HT-29 (cell line): ENCODE measurements at regions not wholly inside any gene's neighbourhood (a gene's known extent, or its start where the extent isn't known, plus 50 kb on each side); places are given as distances from the start of the nearest gene placed in this dataset.
"Not testable (repeated sequence)": the region's sequence is repeated elsewhere in the genome, so short reads cannot be mapped to it uniquely, and the experiment has no call there.

Source experiments
- DNase-seq: peaks from one replicate; pipeline ENCODE4 v3.0.0-alpha.2; 2015; ENCODE audit warnings: low spot score

DNA sequence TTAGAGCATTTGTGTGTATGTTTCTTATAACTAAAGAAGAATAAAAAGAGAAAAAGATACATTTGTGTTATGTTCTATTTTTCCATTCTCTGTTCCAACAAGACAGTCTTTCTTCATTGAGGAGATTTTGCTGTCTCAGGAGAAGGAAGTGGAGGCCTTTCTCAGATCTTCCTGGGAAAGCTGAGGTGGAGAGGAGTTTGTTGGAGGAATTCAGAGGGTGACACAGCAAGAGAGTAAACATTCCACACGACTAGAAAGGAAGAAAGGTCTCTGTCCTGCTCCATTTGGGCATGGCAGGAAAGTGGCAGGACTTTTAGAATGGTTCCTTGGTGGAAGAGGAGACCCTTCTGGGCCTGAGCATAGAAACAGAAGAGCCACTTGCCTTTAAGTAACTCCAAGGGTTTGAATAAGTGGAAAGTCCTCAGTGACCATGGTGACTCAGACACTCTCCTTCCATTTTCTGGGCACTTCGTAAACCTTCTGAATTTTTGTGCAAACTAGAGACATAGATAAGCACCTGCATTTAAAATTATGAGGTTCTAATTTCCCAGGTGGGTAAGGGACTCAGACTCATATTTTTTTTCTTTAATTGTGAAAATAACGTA, 52.3 kb upstream of the COL5A2 start:
- DNase-seq: no peak

DNA sequence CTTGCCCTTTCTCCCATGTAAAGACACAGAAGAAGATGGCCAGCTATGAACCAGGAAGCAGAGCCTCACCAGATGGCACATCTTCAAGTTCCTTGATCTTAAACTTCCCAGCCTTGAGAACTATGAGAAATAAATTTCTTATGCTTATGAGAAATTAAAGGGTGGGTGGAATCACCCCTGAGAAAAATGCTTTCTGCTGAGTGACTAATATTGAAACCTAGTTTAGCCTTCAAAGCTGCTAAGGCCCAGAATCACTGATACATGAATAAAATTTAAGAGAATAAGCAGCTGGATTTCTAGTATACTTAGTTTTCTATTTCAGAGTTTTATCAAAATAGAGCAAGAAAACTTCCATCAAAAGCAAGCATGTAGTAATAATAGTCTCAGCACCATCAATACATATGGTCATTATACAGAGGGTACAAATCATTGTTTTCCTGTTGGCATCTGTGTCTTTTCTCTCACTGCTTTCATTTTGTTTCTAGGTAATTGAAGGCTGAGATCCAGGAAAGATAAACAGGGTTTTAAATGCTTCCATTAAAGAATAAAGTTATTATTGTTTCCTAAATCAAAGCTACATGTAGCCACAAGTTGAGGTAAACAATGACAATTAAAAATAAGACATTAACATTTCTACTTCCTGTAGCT, 53.3 kb upstream of the COL5A2 start:
- DNase-seq: no peak

- no peak for DNase-seq
These were observed 54.0 kb upstream of the COL5A2 start for GRCh38 chr2:189233527-189233926.

DNA sequence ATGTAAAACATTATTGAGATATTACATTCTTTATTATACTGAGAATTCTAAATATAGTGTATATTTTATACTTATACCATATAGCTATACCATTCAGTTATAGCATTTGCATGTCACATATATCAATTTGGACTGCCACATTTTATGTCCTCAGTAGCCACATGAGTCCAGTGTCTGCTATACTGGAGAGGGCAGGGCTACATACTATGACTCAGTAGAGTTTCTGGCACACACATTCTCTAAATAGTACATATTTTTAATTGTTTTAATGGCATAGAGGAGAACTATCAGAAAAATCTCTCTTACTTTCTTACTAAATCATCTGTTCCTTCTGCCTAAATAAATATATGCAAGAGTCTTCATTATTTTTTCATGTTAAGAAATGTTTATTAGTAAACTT, 55.4 kb upstream of the COL5A2 start:
- DNase-seq: no peak

DNA sequence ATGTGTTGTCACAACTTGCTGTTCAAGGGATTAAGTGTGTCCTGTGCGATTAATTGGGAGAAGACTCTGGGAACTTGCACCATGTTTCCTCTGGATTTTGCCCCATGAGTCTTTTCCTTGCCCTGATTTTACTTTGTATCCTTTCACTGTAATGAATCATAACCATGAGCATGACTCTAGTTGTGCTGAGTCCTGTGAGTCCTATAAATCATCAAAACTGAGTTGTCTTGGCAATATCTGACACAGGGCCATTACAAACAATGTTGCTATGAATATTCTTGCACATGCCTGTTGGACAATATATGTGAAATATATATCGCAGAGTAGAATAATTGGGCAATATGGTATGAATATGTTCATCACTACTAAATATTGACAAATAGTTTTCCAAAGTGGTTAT, 56.5 kb upstream of the COL5A2 start:
- DNase-seq: no peak

DNA sequence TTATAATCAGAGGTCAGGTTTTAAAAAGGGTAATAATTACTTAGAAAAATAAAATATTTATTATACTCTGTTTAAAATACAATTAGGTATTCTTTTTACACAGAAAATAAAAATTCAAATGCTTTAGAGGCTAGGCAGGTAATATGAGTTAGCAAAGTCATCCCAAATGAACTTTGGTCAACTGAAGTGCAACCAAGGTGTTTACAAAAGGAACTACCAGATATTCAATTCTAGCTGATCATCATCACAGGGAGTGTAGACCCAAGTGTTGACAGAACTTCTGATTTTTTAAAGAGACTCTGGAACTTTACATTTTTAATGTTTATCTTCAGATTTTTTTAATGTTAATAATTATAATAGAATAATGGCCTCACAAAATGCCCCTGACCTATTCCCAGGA, 59.3 kb upstream of the COL5A2 start:
- DNase-seq: no peak

- not testable (repeated sequence) for DNase-seq
These were observed 64.3 kb upstream of the COL5A2 start for GRCh38 chr2:189243843-189244242.

GRCh38 chr2:189247276-189247675, 67.7 kb upstream of the COL5A2 start:
- DNase-seq: no peak

- no peak for DNase-seq
These were observed 68.6 kb upstream of the COL5A2 start for GRCh38 chr2:189248141-189248540.

DNA sequence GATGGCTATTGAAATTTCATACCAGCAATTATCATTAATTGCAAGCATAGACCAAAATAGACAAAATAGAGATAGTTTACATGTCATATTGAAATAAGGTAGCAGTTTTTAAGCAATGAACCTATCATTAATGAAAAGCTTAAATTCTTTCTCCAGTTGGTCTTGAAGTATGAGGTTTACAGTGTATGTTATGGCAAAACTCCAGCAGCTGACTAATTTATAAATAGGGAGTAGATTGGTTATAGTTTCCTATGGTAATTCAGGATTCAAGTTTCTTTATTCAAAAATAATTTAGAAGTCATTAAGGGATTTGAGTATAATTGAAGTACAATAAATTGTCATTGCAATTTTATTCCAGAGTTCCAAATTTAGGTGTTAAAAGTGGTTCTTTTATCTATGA, 69.6 kb upstream of the COL5A2 start:
- no peak for DNase-seq

DNA sequence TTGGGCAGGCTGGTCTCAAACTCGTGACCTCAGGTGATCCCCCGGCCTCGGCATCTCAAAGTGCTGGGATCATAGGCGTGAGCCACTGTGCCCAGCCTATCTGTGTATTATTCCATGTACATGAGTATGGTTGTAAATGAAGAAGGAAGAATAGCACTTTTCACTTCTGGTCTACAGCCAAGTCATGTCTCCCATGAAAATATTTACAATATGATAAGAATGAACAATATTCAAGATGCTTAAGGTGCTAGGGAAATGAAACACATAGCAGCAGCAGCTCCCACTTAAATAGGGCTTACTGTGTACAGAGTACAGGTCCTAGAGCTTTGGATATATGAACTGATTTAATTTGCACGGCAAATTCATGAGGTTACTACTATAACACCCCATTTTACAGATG, 70.3 kb upstream of the COL5A2 start:
- no peak for DNase-seq

GRCh38 chr2:189252991-189253675, 73.6 kb upstream of the COL5A2 start:
- DNase-seq: no peak

DNA sequence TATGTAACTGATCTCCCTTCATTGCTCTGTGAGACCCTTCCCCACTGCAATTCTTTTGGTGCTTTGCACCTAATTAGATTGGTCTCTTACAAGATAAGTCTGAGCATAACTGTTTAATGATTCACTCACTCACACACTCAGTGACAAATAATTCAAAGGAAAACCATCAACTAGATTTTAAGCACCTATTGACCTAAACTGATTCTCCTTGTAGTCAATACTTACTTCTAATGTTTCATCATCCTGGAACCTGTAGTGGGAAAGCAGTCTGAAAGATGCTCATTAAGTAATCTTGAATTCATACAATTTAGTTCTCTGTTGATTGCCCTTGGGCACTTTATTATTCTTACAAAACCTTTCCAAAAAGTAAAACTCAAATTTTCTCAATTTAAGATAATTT, 74.3 kb upstream of the COL5A2 start:
- DNase-seq: no peak

DNA sequence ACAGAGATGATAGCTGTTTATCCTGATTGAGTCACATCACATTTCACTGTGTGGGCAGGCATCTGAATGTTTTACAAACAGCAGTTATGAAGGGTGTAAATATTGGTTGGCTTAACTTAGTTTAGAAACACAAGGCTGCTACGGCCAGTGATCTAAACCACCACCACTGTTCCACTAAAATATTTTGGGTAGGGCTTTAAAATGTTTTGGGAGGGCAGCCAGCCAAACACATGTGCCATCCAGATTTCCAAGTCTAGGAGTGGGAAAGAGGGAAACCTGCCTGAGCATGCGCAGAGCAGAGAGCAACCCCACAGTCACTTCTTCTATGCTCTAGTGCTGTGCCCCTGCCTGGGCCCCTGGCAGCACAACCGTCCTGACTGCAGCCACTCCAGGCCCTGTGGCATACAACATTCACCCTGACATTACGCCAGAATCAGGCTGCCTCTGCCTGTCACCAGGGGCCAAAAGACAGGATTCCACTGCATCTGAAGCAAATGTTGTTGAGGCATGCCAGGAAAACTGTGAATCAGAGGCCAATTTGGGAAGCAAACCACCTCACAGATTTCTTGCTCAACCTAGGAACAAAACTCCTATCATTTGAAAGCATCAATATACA, 74.8 kb upstream of the COL5A2 start:
- no peak for DNase-seq

- DNase-seq: no peak
These were observed 76.2 kb upstream of the COL5A2 start for GRCh38 chr2:189255711-189256110.

DNA sequence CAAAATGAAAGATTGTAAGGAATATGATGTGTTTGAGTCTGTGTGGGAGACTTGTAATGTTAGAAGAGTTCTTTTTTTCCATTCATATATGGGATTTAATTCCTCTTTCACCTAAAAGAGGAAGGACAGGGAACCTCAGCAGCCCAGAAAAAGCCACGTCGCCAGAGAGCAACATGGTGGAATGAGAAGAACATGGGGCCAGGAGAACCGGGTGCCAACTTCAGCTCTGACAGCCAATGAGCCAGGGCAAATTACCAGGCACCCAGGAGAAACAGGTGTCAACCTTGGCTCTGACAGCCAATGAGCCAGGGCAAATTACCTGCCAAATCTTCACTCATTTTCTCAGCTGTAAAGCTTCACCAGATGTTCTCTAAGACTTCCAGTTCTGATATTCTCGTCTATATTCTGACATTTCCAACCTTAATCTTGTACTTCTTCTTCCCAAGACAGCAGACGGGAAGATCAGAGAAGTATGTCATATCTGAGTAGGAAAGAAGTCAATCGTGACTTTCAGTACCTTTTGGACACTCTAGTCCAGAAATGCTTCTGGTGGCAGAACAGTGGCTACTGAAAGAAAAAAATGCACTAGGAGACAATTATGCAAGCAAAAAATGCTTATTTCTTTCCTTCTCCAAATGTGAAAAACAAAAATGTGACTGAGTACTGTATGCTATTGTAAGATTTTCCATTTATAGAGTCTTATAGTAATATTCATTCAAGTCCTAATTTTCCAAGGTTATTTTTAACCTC, 79.2 kb upstream of the COL5A2 start:
- DNase-seq: no peak

- no peak for DNase-seq
These were observed 80.8 kb upstream of the COL5A2 start for GRCh38 chr2:189260361-189260814.

DNA sequence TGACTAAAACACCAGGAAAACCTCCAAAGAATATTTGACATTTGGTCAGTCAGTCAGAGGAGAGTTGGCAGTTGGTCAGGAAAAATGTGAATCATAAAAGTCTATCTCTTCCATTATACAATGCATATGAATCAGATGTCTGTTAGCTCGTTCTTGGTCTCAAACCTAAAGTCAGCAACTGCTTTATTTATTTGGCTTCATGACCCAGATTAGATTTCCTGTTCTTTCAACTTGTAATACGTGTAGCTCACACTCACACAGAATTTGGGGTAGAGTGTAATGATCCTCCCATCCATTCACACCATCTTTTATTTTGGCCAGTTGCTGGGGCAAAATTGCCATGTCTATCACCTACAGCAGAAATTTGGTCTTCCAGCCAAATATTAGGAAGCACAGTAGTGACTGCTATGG, 81.9 kb upstream of the COL5A2 start:
- DNase-seq: no peak

DNA sequence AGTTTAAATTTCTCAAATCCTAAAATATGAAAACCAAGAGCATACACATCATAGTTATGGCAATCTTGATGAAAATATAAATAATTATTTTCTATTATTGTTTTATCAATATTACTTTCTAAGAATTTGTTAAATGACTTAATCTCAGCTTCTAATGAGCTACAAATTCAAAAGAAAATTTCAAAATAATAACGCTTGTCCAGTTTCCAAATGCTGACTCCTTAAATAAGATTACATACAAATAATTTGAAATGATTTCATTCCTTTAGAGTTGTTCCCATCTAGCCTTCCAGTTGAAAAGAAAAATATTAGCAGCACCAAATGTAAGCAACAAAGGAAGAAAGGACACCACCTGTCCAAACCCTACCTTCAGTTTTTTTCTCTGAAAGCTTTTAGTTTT, 82.4 kb upstream of the COL5A2 start:
- DNase-seq: no peak

DNA sequence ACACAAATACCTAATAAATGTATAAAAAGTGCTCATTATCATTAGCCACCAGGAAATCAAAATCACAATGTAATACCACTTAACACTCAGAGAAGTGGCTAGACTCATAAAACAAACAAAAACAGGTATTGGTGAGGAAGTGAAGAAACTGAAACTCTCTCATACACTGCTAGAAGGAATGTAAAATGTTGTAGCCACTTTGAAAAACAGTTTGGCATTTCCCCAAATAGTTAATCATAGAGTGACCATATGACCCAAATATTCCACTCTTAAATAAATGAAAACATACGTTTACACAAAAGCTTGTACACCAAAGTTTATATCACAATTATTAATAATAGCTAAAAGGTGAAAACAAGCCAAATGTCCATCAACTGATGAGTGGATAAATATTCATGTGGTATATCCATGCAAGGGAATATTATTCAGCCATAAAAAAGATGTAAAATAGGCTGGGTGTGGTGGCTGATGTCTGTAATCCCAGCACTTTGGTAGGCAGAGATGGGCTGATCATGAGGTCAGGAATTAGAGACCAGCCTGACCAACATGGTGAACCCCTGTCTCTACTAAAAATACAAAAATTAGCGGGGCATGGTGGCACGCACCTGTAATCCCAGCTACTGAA, 86.2 kb upstream of the COL5A2 start:
- DNase-seq: no peak

- DNase-seq: no peak
These were observed 87.9 kb upstream of the COL5A2 start for GRCh38 chr2:189267491-189267890.
